Keratinocyte (primary cell): ENCODE measurements at regions not wholly inside any gene's neighbourhood (a gene's known extent, or its start where the extent isn't known, plus 50 kb on each side); places are given as distances from the start of the nearest gene placed in this dataset.

ENCODE experiments used
- DNase-seq: peaks from one replicate; pipeline ENCODE4 v3.0.0-alpha.2; 2011; ENCODE audit warnings: low read depth, missing footprints, low spot score
- FAIRE-seq: peaks from 2 replicates; lab custom pipeline; 2011; peaks lifted over from hg19 to GRCh38; lab: Jason Lieb, UNC
- H2AFZ ChIP-seq: 2 replicates; pipeline ENCODE4 v1.6.0; 2012; ENCODE audit warnings: low read length, control low read depth, inconsistent platforms; ENCODE audit not compliant: control insufficient read depth
- H3K27ac ChIP-seq: 2 replicates; pipeline ENCODE4 v1.5.1; 2011; ENCODE audit warnings: low read length; ENCODE audit not compliant: control insufficient read depth, insufficient read depth
- H3K27me3 ChIP-seq: 3 replicates; pipeline ENCODE4 v1.6.0; 2011; ENCODE audit warnings: low read length; ENCODE audit not compliant: control insufficient read depth, insufficient read depth; ENCODE audit errors: extremely low read depth
- H3K36me3 ChIP-seq, 2 experiments: 2 replicates in 1 of 2; 3 replicates in 1 of 2; pipeline ENCODE4 v1.5.1; 2011; ENCODE audit warnings: low read length in 2 of 2, mild to moderate bottlenecking in 1 of 2; ENCODE audit not compliant: control insufficient read depth in 2 of 2, insufficient read depth in 2 of 2; ENCODE audit errors: extremely low read depth in 1 of 2
- H3K4me1 ChIP-seq: 3 replicates; pipeline ENCODE4 v1.5.1; 2011; ENCODE audit warnings: low read length; ENCODE audit not compliant: control insufficient read depth, insufficient read depth; ENCODE audit errors: extremely low read depth
- H3K4me2 ChIP-seq: 3 replicates; pipeline ENCODE4 v1.6.0; 2011; ENCODE audit warnings: low read depth, low read length; ENCODE audit not compliant: control insufficient read depth, insufficient read depth; ENCODE audit errors: extremely low read depth
- H3K4me3 ChIP-seq, 3 experiments: fragments of 200-600 bp in 1 of 3; sonication (generic) in 1 of 3; 2 replicates in 2 of 3; 3 replicates in 1 of 3; pipeline ENCODE4 v1.5.1; 2011 to 2016; ENCODE audit warnings: low read length in 3 of 3, mild to moderate bottlenecking in 3 of 3, control low read depth in 2 of 3, inconsistent platforms in 1 of 3, low read depth in 1 of 3, mixed read lengths in 1 of 3, mixed run types in 1 of 3, moderate library complexity in 1 of 3; ENCODE audit not compliant: control insufficient read depth in 2 of 3, insufficient read depth in 2 of 3; ENCODE audit errors: extremely low read depth in 1 of 3
- H3K79me2 ChIP-seq: 2 replicates; pipeline ENCODE4 v1.6.0; 2012; ENCODE audit warnings: low read length; ENCODE audit not compliant: control insufficient read depth, insufficient read depth
- H3K9ac ChIP-seq: 3 replicates; pipeline ENCODE4 v1.6.0; 2011; ENCODE audit warnings: low read length; ENCODE audit not compliant: control insufficient read depth, insufficient read depth; ENCODE audit errors: extremely low read depth
- H3K9me1 ChIP-seq: 3 replicates; pipeline ENCODE4 v1.6.0; 2011; ENCODE audit warnings: low read length; ENCODE audit not compliant: control insufficient read depth, insufficient read depth; ENCODE audit errors: extremely low read depth
- H3K9me3 ChIP-seq: 2 replicates; pipeline ENCODE4 v1.5.1; 2012; ENCODE audit warnings: low read depth, low read length; ENCODE audit not compliant: control insufficient read depth
- H4K20me1 ChIP-seq: 3 replicates; pipeline ENCODE4 v1.6.0; 2011; ENCODE audit warnings: low read length; ENCODE audit not compliant: control insufficient read depth, insufficient read depth; ENCODE audit errors: extremely low read depth
- CTCF ChIP-seq, 3 experiments: IDR thresholded peaks in 1 of 3; conservative IDR thresholded peaks in 1 of 3; optimal IDR thresholded peaks in 1 of 3; 2 replicates in 2 of 3; 3 replicates in 1 of 3; pipeline versions ENCODE3 to v1.5.1; 2011; ENCODE audit warnings: low read length in 3 of 3, mild to moderate bottlenecking in 3 of 3, moderate library complexity in 2 of 3, control low read depth in 1 of 3, inconsistent platforms in 1 of 3; ENCODE audit not compliant: insufficient read depth in 2 of 3; ENCODE audit errors: extremely low read depth in 1 of 3
- EZH2 ChIP-seq: IDR thresholded peaks from one replicate; pipeline ENCODE4 v1.6.1; 2012; ENCODE audit warnings: inconsistent platforms, mild to moderate bottlenecking, low read length, moderate library complexity
- dilution Hi-C: fragments of 300-500 bp; cut with MboI; formaldehyde crosslinking; loops from one replicate; pipeline ENCODE4 v1.7.0; 2020; ENCODE audit warnings: low sequenced_read_pairs; ENCODE audit not compliant: extremely low pct_ligation_motif_present

GRCh38 chr1:87840767-87841166 is 512.1 kb downstream of the LMO4 start:
- Histone ChIP-seq H3K9me1 (no peaks in the 10 kb centered on the region), H2AFZ (no peak overlapping the region), H4K20me1 (no peaks in the 10 kb centered on the region), H3K79me2 (no peaks in the 10 kb centered on the region), H3K4me1 (no peaks in the 10 kb centered on the region), H3K27me3 (no peaks in the 10 kb centered on the region), H3K9ac (no peak overlapping the region), H3K27ac (no peak overlapping the region), H3K4me3 (no peak overlapping the region), H3K4me2 (no peak overlapping the region), H3K36me3 (no peaks in the 10 kb centered on the region), H3K9me3 (no peaks in the 10 kb centered on the region)
- TF ChIP-seq EZH2 (no peak), CTCF (optimal IDR thresholded peaks at IDR 0.05 in 1 of 3, IDR thresholded peaks at IDR 0.05 in 1 of 3, conservative IDR thresholded peaks at IDR 0.05 in 1 of 3; ENCODE audit: extremely low read depth in 1 of 3, insufficient read depth in 2 of 3, low read length in 3 of 3) (no peak)
- dilution Hi-C loops: no loop called here
- no peak for DNase-seq
- FAIRE-seq: no peak

GRCh38 chr1:87841332-87841731 is 512.7 kb downstream of the LMO4 start:
- dilution Hi-C loops: no loop called here
- no peak overlapping the region for H2AFZ ChIP-seq
- H4K20me1 ChIP-seq: no peaks in the 10 kb centered on the region
- TF ChIP-seq CTCF (optimal IDR thresholded peaks at IDR 0.05 in 1 of 3, IDR thresholded peaks at IDR 0.05 in 1 of 3, conservative IDR thresholded peaks at IDR 0.05 in 1 of 3; ENCODE audit: extremely low read depth in 1 of 3, insufficient read depth in 2 of 3, low read length in 3 of 3) (no peak), EZH2 (no peak)
- H3K79me2 ChIP-seq: no peaks in the 10 kb centered on the region
- H3K4me3 ChIP-seq: no peak overlapping the region
- H3K27ac ChIP-seq: no peak overlapping the region
- H3K9me1 ChIP-seq: no peaks in the 10 kb centered on the region
- FAIRE-seq (no peak), DNase-seq (no peak)
- H3K9ac ChIP-seq: no peak overlapping the region
- H3K4me1 ChIP-seq: no peaks in the 10 kb centered on the region
- H3K9me3 ChIP-seq: no peaks in the 10 kb centered on the region
- H3K36me3 ChIP-seq: no peaks in the 10 kb centered on the region
- no peak overlapping the region for H3K4me2 ChIP-seq
- H3K27me3 ChIP-seq: no peaks in the 10 kb centered on the region
